Left cardiac atrium (tissue), 4 donors: ENCODE measurements at regions not wholly inside any gene's neighbourhood (a gene's known extent, or its start where the extent isn't known, plus 50 kb on each side); places are given as distances from the start of the nearest gene placed in this dataset.

Source experiments
- ATAC-seq, 2 donors: fragments of 200-7000 bp; cut with Tn5 transposase; one replicate each; pipeline ENCODE4 v1.9.1; 2020; ENCODE audit warnings: mild to moderate bottlenecking in 2 of 2, moderate library complexity in 2 of 2
- DNase-seq: peaks from one replicate; pipeline ENCODE4 v3.0.0-alpha.2; 2020
- intact Hi-C, 2 donors: fragments of 100-400 bp; cut with DNase I; formaldehyde crosslinking; loops; one replicate each; pipeline versions ENCODE4 v1.14.1 to v1.15.1; 2022 to 2023
- donor health status: DM: no; HTN: yes; CAD: no.
- donor health status: DM: no; HTN: yes; CAD: no; lungs with severe emphysema.
- donor health status: DM: yes; HTN: yes; CAD: no.
- donor health status: Dilated cardiomyopathy.

GRCh38 chr12:115213118-115213517, 529.1 kb upstream of the TBX3 start:
- DNase-seq, result no peak
- intact Hi-C loops, result no loop called here
- ATAC-seq, result no peak

GRCh38 chr12:115212356-115212755, 528.4 kb upstream of the TBX3 start:
- ATAC-seq (no peak), DNase-seq (no peak)
- intact Hi-C loops, result no loop called here

- ATAC-seq, result no peak
- intact Hi-C loops, result no loop called here
- DNase-seq, result no peak
These were observed 526.7 kb upstream of the TBX3 start for GRCh38 chr12:115210533-115211252.

GRCh38 chr12:115209230-115209629, 525.3 kb upstream of the TBX3 start:
- DNase-seq, result no peak
- intact Hi-C loops, result no loop called here
- no peak for ATAC-seq

GRCh38 chr12:115208098-115208497, 524.1 kb upstream of the TBX3 start:
- DNase-seq (no peak), ATAC-seq (no peak)
- intact Hi-C loops, result no loop called here

- ATAC-seq (no peak), DNase-seq (no peak)
- intact Hi-C loops, result no loop called here
These were observed 523.4 kb upstream of the TBX3 start for GRCh38 chr12:115207216-115207915.

GRCh38 chr12:115206801-115207200, 522.8 kb upstream of the TBX3 start:
- no peak for ATAC-seq
- no peak for DNase-seq
- intact Hi-C loops, result no loop called here

GRCh38 chr12:115205755-115206308, 521.9 kb upstream of the TBX3 start:
- intact Hi-C loops, result no loop called here
- ATAC-seq, result no peak

GRCh38 chr12:115204957-115205754, 521.2 kb upstream of the TBX3 start:
- intact Hi-C loops, result no loop called here
- DNase-seq, result no peak
- no peak for ATAC-seq

More at GRCh38 chr12:115205755-115206308, 521.9 kb upstream of the TBX3 start:
- no peak for DNase-seq

GRCh38 chr12:115203701-115204100, 519.7 kb upstream of the TBX3 start:
- DNase-seq (no peak), ATAC-seq (no peak)
- intact Hi-C loops, result no loop called here

GRCh38 chr12:115201966-115202365, 518.0 kb upstream of the TBX3 start:
- intact Hi-C loops, result no loop called here
- DNase-seq (no peak), ATAC-seq (no peak)

- intact Hi-C loops, result no loop called here
- ATAC-seq, result no peak
- DNase-seq, result no peak
These were observed 515.9 kb upstream of the TBX3 start for GRCh38 chr12:115199831-115200230.

GRCh38 chr12:115194857-115195256, 510.9 kb upstream of the TBX3 start:
- ATAC-seq, result no peak
- intact Hi-C loops, result no loop called here
- DNase-seq, result no peak

GRCh38 chr12:115194448-115194847, 510.5 kb upstream of the TBX3 start:
- no peak for ATAC-seq
- intact Hi-C loops, result no loop called here
- no peak for DNase-seq

GRCh38 chr12:115191342-115191741, 507.4 kb upstream of the TBX3 start:
- intact Hi-C loops, result no loop called here
- ATAC-seq, result no peak
- DNase-seq, result no peak

- no peak for ATAC-seq
- intact Hi-C loops, result no loop called here
These were observed 506.2 kb upstream of the TBX3 start for GRCh38 chr12:115190010-115190770.

GRCh38 chr12:115185506-115185905, 501.5 kb upstream of the TBX3 start:
- DNase-seq (no peak), ATAC-seq (peak in 1 of 2 donors; percentile 61)
- intact Hi-C loops, result no loop called here

More at GRCh38 chr12:115190010-115190770, 506.2 kb upstream of the TBX3 start:
- DNase-seq, result no peak

- DNase-seq, result no peak
- intact Hi-C loops, result no loop called here
- ATAC-seq, result no peak
These were observed 499.8 kb upstream of the TBX3 start for GRCh38 chr12:115183752-115184151.

- intact Hi-C loops, result no loop called here
- no peak for DNase-seq
- ATAC-seq, result no peak
These were observed 493.9 kb upstream of the TBX3 start for GRCh38 chr12:115177899-115178298.
